Fibroblast of mammary gland (primary cell): ENCODE measurements at regions not wholly inside any gene's neighbourhood (a gene's known extent, or its start where the extent isn't known, plus 50 kb on each side); places are given as distances from the start of the nearest gene placed in this dataset.

Experiments
- DNase-seq: peaks from one replicate; pipeline ENCODE4 v3.0.0-alpha.2; 2010; ENCODE audit warnings: low read depth
- H3K4me3 ChIP-seq: 2 replicates; pipeline ENCODE4 v1.5.1; 2011; ENCODE audit warnings: low read depth, mild to moderate bottlenecking, low read length, moderate library complexity; ENCODE audit not compliant: control insufficient read depth
- TF ChIP-seq, protein P1 (sequence below): conservative IDR thresholded peaks from 2 replicates; pipeline ENCODE4 v1.5.1; 2011; ENCODE audit warnings: low read depth, low read length, inconsistent platforms; ENCODE audit not compliant: control insufficient read depth, insufficient read depth

DNA sequence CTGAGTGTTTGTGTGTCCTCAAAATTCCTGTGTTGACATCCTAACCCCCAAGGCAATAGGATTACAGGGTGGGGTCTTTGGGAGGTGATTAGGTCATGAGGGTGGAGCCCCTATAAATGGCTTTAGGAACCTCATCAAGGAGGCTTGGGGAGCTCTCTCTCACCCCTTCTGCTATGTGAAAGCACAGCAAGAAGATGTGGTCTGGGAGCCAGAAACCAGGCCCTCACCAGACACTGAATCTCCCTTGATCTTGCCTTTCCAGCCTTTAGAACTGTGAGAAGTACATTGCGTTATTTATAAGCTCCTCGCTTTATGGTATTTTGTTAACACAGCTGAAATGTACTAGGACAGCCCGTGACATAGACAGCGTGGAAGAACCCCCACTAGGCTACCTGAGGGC, 712.0 kb upstream of the SGCG start:
- TF ChIP-seq, protein P1, sequence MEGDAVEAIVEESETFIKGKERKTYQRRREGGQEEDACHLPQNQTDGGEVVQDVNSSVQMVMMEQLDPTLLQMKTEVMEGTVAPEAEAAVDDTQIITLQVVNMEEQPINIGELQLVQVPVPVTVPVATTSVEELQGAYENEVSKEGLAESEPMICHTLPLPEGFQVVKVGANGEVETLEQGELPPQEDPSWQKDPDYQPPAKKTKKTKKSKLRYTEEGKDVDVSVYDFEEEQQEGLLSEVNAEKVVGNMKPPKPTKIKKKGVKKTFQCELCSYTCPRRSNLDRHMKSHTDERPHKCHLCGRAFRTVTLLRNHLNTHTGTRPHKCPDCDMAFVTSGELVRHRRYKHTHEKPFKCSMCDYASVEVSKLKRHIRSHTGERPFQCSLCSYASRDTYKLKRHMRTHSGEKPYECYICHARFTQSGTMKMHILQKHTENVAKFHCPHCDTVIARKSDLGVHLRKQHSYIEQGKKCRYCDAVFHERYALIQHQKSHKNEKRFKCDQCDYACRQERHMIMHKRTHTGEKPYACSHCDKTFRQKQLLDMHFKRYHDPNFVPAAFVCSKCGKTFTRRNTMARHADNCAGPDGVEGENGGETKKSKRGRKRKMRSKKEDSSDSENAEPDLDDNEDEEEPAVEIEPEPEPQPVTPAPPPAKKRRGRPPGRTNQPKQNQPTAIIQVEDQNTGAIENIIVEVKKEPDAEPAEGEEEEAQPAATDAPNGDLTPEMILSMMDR: no peak
- no peak overlapping the region for H3K4me3 ChIP-seq
- DNase-seq: no peak

DNA sequence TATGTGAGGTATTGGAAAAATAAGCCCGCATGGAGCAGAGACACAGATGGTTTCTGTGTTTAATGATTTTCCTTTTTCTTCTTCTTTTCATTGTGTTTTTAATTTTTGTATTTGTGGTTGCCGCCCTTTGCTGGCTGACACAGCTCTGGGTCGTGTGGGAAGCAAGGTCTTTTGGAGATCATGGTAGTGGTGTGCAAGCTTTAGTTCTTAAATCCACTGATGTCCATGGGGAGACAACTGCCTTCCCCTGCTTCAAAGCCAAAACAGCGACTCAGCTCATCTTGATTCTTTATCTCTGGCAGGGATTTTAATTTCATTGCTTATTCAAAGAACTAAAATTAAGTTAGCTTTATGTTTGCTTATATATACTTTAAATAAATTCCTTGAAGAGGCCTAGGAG, 711.3 kb upstream of the SGCG start:
- no peak for DNase-seq
- TF ChIP-seq, protein P1: no peak
- no peak overlapping the region for H3K4me3 ChIP-seq

DNA sequence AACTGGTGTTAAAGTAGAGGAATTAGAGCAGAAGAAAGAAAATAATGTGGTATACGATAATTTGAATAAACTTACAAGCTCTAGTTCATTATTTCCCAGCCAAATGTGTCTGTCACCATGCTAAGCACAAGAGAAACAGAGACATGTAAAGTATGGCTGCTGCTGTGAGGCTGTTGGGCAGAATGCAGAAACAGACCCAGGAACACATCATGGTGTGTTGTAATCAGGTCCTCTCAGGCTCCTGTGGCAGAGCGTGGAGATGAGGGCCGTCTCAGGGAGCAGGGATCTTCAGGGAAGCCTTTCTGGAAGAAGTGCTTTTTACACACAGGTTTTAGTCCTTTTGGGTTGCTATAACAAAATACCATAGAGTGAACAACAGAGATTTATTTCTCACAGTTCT, 710.7 kb upstream of the SGCG start:
- no peak for DNase-seq
- H3K4me3 ChIP-seq: no peak overlapping the region
- TF ChIP-seq, protein P1: no peak

DNA sequence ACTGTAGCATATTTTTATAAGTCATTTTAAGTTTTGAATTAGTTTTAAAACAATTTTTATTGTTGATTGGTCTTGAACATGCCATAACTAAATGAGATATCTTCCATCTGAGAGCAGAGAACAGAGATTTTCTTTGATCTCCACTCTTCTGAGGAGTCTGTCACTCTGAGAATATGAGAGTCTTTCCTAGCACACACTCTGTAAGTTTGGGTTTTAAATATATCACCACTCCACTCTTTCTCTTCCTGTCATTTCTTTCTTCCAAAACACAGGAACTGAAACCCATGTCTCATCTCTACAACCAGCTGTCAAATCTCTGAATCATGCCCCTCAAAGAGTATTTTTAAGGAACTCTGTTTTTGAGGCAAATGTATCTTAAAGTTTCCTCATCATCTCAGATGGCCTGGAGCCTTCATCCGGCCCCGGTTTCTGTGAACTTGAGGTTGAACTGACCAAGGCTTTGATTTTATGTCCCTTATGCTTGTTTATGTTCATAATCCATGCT, 698.2 kb upstream of the SGCG start:
- no peak overlapping the region for H3K4me3 ChIP-seq
- TF ChIP-seq, protein P1: no peak
- DNase-seq: no peak

DNA sequence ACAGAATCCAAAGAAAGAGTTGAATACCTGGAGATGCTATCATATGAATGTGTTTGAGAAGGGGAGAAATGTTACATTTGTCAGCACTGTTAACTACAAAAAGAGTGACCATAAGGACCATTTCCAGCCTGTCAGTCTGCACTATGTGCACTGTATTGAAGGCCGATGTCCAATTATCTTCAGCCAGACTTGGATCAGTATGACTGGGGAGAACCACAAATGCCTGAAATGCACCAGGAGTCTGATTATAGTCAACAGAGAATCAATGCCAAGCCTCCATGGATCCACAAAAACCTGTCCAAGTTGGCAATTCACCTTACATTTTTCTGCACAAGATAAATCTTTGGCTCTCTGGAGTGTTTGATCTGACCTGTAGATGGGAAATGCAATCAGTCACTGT, 697.5 kb upstream of the SGCG start:
- no peak overlapping the region for H3K4me3 ChIP-seq
- TF ChIP-seq, protein P1: no peak
- no peak for DNase-seq

DNA sequence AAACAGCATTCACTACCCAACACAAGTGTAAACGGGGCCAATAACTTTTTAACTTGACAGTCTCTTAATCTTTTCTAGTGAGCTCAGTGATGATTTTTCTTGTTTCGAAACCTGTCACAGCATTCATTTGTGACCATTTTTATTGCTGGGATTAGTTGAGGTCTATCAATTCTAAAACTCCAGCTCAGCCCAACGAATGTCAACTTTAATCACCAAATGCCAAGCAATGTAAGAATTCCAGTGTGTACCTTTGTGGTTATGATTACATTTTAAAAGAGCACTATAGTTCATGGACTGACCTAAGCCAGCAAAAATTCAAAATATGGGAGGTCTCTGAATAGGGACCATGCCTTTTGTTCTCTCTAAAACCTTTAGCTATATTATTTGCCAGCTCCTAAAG, 694.3 kb upstream of the SGCG start:
- H3K4me3 ChIP-seq: no peak overlapping the region
- no peak for DNase-seq
- TF ChIP-seq, protein P1: no peak

DNA sequence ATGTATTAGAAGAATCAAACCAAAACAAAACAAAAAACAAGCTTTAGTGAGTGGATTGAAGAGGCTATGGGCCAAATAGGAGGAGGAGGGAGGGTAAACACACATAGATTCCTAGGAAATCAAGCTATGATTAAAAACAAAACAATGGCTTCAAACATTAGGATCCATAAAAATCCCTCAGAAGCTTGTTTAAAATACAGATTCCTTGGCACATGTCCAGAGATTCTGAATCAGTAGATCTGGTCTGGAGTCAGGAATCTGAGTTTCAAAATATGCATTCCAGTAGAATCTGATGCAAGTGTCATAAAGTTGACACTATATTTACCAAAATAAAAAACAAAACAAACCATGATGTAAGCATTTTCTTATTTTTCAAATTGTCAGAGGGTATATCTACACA, 692.8 kb upstream of the SGCG start:
- DNase-seq: peak; percentile 34
- H3K4me3 ChIP-seq: no peak overlapping the region
- TF ChIP-seq, protein P1: no peak
